HG03196 (cell line): ENCODE measurements at regions not wholly inside any gene's neighbourhood (a gene's known extent, or its start where the extent isn't known, plus 50 kb on each side); places are given as distances from the start of the nearest gene placed in this dataset.

Experiments used
- ATAC-seq: cut with Tn5 transposase; IDR thresholded peaks from one replicate; pipeline ENCODE4 v1.9.1; 2021; ENCODE audit not compliant: unreplicated experiment

GRCh38 chr2:240338274-240338673, 97.2 kb upstream of the GPC1 start:
- ATAC-seq, result no peak

GRCh38 chr2:240339411-240340360, 95.8 kb upstream of the GPC1 start:
- ATAC-seq, result no peak

- ATAC-seq, result no peak
Observed at GRCh38 chr2:240340361-240340761, 95.1 kb upstream of the GPC1 start.

GRCh38 chr2:240341064-240341463, 94.4 kb upstream of the GPC1 start:
- ATAC-seq, result no peak

GRCh38 chr2:240343548-240343947, 91.9 kb upstream of the GPC1 start:
- ATAC-seq, result no peak

- ATAC-seq, result no peak
Observed at GRCh38 chr2:240344904-240345303, 90.6 kb upstream of the GPC1 start.

- no peak for ATAC-seq
Observed at GRCh38 chr2:240346015-240346752, 89.3 kb upstream of the GPC1 start.

GRCh38 chr2:240346753-240347372, 88.6 kb upstream of the GPC1 start:
- no peak for ATAC-seq

GRCh38 chr2:240347373-240347940, 88.0 kb upstream of the GPC1 start:
- no peak for ATAC-seq

GRCh38 chr2:240347949-240348500, 87.4 kb upstream of the GPC1 start:
- ATAC-seq, result no peak

- ATAC-seq, result no peak
Observed at GRCh38 chr2:240348522-240348921, 86.9 kb upstream of the GPC1 start.

GRCh38 chr2:240349133-240350005, 86.1 kb upstream of the GPC1 start:
- no peak for ATAC-seq

GRCh38 chr2:240350006-240350355, 85.5 kb upstream of the GPC1 start:
- no peak for ATAC-seq

GRCh38 chr2:240350696-240351087, 84.8 kb upstream of the GPC1 start:
- ATAC-seq, result no peak

GRCh38 chr2:240351088-240351741, 84.2 kb upstream of the GPC1 start:
- ATAC-seq, result no peak

- no peak for ATAC-seq
Observed at GRCh38 chr2:240351826-240352426, 83.5 kb upstream of the GPC1 start.

GRCh38 chr2:240353086-240353798, 82.2 kb upstream of the GPC1 start:
- no peak for ATAC-seq

GRCh38 chr2:240353944-240354343, 81.5 kb upstream of the GPC1 start:
- ATAC-seq, result no peak
